22Rv1 (cell line): ENCODE measurements at regions not wholly inside any gene's neighbourhood (a gene's known extent, or its start where the extent isn't known, plus 50 kb on each side); places are given as distances from the start of the nearest gene placed in this dataset.

ENCODE experiments used
- H3K27ac ChIP-seq: fragments of 450-650 bp; 2 replicates; pipeline ENCODE4 v1.5.1; 2017
- ZFX ChIP-seq: fragments of 450-650 bp; IDR thresholded peaks from 2 replicates; pipeline ENCODE4 v1.6.1; 2017; ENCODE audit warnings: antibody characterized with exemption, borderline replicate concordance
- TF ChIP-seq, protein P1 (sequence below): fragments of 450-650 bp; IDR thresholded peaks from 2 replicates; pipeline ENCODE4 v1.5.1; 2017; ENCODE audit warnings: mild to moderate bottlenecking

DNA sequence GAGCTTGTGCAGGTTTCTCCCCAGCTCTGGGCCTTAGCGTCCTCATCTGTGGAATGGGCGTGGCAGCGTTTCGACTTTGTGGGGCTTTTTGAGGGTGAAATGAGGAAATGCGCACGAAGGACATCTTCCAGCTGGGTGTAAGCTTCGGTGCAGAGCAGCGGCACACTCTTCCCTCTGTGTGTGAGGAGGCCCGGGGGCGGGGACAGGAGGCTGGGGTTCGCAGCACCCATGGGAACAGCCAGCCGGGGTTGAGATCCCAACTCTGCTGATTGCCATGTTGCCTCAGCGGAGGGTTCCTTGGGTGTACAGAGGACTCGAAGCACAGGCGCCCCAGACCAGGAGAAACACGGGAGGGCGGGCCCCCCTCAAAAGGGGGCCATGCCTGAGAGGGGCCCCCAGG lies 265.6 kb downstream of the NSG2 start:
- TF ChIP-seq, protein P1, sequence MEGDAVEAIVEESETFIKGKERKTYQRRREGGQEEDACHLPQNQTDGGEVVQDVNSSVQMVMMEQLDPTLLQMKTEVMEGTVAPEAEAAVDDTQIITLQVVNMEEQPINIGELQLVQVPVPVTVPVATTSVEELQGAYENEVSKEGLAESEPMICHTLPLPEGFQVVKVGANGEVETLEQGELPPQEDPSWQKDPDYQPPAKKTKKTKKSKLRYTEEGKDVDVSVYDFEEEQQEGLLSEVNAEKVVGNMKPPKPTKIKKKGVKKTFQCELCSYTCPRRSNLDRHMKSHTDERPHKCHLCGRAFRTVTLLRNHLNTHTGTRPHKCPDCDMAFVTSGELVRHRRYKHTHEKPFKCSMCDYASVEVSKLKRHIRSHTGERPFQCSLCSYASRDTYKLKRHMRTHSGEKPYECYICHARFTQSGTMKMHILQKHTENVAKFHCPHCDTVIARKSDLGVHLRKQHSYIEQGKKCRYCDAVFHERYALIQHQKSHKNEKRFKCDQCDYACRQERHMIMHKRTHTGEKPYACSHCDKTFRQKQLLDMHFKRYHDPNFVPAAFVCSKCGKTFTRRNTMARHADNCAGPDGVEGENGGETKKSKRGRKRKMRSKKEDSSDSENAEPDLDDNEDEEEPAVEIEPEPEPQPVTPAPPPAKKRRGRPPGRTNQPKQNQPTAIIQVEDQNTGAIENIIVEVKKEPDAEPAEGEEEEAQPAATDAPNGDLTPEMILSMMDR = no peak
- no peak for TF ChIP-seq ZFX
- H3K27ac ChIP-seq = no peak overlapping the region

DNA sequence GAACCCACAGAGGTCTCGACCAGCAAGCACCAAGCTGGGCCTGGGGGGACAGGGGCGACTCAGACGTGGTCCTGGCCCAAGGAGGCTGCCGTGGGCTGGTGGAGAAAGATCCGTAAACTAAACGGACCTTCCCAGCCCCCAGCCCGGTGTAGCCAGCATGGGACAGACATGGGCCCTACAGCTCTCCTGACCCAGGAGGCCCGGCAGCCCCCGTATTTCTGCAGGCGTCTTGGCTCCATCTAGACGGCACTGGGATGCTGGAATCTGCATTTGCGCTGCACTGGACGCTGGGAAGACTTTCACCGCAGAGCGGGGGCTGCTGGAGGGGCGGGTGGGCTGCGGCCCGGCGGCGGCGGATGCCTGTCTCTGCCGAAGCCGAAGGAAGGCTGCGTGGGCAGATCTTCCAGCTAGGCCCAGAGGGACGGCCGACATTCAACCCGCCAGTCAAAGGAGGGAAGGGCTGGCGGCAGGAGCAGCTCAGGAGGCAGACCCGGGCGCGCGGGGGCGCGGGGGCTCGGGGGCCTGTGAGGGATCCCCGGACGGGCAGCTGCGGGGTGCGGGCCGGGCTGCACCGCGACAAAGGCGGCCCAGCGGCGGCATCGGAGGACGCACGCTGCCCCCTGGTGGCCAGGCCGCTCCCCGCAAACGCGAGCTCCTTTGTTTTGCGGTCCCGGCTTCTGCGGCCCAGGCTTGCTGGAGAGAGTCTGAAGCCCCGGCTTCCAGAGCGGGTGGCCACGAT lies 266.2 kb downstream of the NSG2 start:
- TF ChIP-seq, protein P1 = peak; percentile 93
- no peak for TF ChIP-seq ZFX
- H3K27ac ChIP-seq = no peak overlapping the region

DNA sequence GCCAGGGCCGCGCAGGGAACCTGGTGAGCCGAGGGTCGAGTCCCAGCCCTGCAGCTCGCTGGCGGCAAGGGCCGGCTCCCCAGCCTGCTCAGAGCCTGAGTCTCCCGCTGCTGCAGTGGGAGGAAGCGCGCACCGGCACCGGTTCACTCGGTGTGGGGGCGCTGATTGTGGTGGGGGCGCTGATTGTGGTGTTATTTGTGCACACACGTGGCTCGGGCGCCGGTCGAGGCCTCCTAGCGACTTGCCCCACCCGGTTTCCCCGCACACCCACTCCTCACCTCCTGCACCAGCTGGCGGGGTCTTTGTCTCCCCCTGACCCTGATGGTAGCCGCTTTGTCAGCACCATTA lies 266.7 kb downstream of the NSG2 start:
- no peak overlapping the region for H3K27ac ChIP-seq
- TF ChIP-seq ZFX = no peak
- TF ChIP-seq, protein P1 = peak; percentile 34

GRCh38 chr5:174312641-174313040 lies 267.1 kb downstream of the NSG2 start:
- TF ChIP-seq ZFX = no peak
- TF ChIP-seq, protein P1 = no peak
- no peak overlapping the region for H3K27ac ChIP-seq

DNA sequence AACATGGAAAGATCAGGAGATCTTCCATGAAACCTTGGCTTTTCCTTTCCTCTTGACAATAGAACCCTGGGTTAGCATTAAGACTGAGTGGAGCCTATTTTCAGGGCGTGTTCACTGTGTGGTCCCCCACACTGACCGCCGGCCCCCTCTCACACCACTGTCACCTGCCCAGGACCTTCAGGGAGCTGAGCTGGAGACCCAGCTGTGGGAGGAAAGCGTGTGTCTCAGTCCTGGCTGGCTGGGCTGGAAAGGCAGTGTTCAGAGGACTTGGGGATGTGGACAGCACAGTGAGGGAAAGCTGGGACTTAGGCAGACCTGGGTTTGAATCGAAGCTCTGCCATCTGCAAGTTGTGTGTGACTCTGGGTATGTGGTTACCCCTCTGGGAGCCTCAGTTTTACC lies 268.1 kb downstream of the NSG2 start:
- TF ChIP-seq ZFX = no peak
- TF ChIP-seq, protein P1 = no peak
- H3K27ac ChIP-seq = no peak overlapping the region

DNA sequence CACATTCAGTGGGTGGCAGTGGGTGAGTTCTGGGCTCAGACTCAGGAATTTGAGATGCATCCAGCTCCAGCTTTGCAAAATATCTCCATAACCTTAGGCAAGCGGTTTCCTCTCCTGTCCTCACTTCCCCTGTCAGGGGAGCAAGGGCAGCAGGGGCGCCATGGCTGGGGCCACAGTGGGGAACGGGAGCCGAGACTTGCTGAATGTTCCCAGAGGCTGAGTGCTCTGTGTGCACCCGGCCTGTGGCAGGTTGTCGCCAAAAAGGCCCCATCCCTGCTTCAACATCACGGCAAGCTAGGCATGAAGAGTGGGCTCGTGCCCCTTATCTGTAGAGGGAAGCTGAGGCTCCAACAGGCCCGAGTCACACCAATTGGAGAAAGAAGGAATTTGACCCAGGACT lies 268.8 kb downstream of the NSG2 start:
- TF ChIP-seq, protein P1 = no peak
- no peak for TF ChIP-seq ZFX
- no peak overlapping the region for H3K27ac ChIP-seq

- no peak for TF ChIP-seq ZFX
- TF ChIP-seq, protein P1 = no peak
- no peak overlapping the region for H3K27ac ChIP-seq
Observed at GRCh38 chr5:174315471-174315870, 270.0 kb downstream of the NSG2 start.
